HG02588 (cell line): ENCODE measurements at regions not wholly inside any gene's neighbourhood (a gene's known extent, or its start where the extent isn't known, plus 50 kb on each side); places are given as distances from the start of the nearest gene placed in this dataset.
"Not testable (repeated sequence)": the region's sequence is repeated elsewhere in the genome, so short reads cannot be mapped to it uniquely, and the experiment has no call there.

Experiments
- ATAC-seq: cut with Tn5 transposase; IDR thresholded peaks from one replicate; pipeline ENCODE4 v1.9.1; 2021; ENCODE audit warnings: mild to moderate bottlenecking, moderate library complexity; ENCODE audit not compliant: unreplicated experiment

DNA sequence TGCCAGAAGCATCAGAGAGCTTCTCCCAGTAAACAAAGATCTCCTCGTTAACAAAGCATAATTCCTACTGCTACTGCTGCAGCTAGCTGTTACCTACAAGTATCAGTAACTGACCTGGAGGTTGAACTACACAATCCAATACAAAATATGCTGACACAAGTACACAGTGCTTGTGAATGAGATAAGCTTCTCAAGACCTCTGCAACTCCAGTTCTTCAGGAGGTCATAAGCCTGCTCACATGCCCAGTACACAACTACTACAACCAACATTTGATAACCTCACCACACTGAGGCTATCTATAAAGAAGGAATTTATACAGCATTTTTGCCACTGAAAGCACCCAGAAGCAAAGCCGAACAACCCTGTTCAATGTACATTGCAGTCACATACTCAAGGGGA, 66.7 kb upstream of the SMARCAD1 start:
- ATAC-seq, result no peak

DNA sequence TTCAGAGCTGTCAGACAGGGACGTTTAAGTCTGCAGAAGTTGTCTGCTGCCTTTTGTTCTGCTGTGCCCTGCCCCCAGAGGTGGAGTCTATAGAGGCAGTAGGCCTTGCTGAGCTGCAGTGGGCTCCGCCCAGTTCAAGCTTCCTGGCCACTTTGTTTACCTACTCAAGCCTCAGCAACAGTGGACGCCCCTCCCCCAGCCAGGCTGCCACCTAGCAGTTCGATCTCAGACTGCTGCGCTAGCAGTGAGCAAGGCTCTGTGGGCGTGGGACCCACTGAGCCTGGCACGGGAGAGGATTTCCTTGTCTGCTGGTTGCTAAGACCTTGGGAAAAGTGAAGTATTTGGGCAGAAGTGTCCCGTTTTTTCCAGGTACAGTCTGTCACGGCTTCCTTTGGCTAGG, 59.6 kb upstream of the SMARCAD1 start:
- ATAC-seq, result not testable (repeated sequence)

DNA sequence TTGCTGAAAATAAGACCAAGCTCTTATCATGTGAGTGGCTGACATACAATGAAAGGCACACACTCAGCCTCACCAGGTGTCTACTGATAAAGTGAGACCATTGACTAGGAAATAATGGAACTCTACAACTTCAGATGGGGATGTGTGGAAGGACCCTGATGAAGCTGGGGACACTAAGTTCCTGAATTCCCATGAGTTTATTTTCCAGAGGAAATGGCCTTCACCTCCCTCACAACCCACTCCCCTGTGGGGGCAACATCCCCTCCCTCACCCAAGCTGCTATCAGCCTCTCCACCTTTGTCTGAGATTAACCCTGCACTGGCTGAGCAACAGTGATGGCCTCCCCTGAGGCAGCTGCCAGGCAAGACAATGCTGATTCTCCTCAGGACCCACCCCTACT, 55.2 kb upstream of the SMARCAD1 start:
- no peak for ATAC-seq

GRCh38 chr4:94155404-94155803, 52.3 kb upstream of the SMARCAD1 start:
- ATAC-seq, result not testable (repeated sequence)

DNA sequence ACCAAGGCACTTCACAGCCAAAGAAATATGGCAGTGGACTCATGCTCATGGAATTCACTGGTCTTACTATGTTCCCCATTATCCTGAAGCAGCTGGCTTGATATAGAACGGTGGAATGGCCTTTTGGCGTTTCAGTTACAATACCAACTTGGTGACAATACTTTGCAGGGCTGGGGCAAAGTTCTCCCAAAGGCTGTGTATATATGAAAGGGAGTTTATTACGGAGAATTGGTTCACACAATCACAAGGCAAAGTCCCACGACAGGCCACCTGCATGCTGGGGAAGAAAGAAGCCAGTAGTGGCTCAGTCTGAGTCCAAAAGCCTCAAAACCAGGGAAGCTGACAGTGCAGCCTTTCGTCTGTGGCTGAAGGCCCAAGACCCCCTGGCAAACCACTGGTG, 50.8 kb upstream of the SMARCAD1 start:
- ATAC-seq, result no peak
